K562 (cell line): ENCODE measurements at regions not wholly inside any gene's neighbourhood (a gene's known extent, or its start where the extent isn't known, plus 50 kb on each side); places are given as distances from the start of the nearest gene placed in this dataset.

Experiments
- ATAC-seq: fragments of 200-7000 bp; cut with Tn5 transposase; 3 replicates; pipeline ENCODE4 v1.9.1; 2020; ENCODE audit warnings: moderate library complexity
- BruUV-seq: library from RNA; stranded (reverse); fragments of 400-500 nt; replicated peaks from 2 replicates; lab custom pipeline; 2021; lab: Mats Ljungman, UMichigan
- CTCF ChIA-PET: fragments of 300-600 bp; formaldehyde crosslinking; extraction: SDS; loops from one replicate; lab custom pipeline; 2021; ENCODE audit warnings: low intra/inter-chr PET ratio; lab: Yijun Ruan, JAX
- POLR2A ChIA-PET: fragments of 300-600, 350-650 bp; sonication (Branson Sonifier 250); formaldehyde crosslinking; extraction: SDS; loops from one replicate; lab custom pipeline; 2021; ENCODE audit warnings: antibody characterized with exemption, inconsistent platforms; lab: Yijun Ruan, JAX
- DNase-seq, 4 experiments: peaks; one replicate each; pipeline versions ENCODE4 v3.0.0 to v3.0.0-alpha.2; 2011 to 2018; ENCODE audit warnings: low spot score in 3 of 4, mixed read lengths in 3 of 4; ENCODE audit errors: extremely low read depth in 1 of 4
- FAIRE-seq: peaks from 2 replicates; lab custom pipeline; 2011; peaks lifted over from hg19 to GRCh38; lab: Jason Lieb, UNC
- H2AFZ ChIP-seq: 2 replicates; pipeline ENCODE4 v1.6.0; 2011; ENCODE audit warnings: low read depth, low read length, control low read depth, inconsistent platforms
- H3K27ac ChIP-seq: fragments of 200-600 bp; 3 replicates; pipeline ENCODE4 v1.8.0; 2011; ENCODE audit warnings: low read depth, mild to moderate bottlenecking, control low read depth, inconsistent platforms, low read length, moderate library complexity, mixed read lengths; ENCODE audit errors: extremely low read depth
- H3K27me3 ChIP-seq, 2 experiments: fragments of 300-600 bp in 1 of 2; 2 replicates in 1 of 2; 3 replicates in 1 of 2; pipeline versions ENCODE4 v1.6.0 to v1.8.0; 2011; ENCODE audit warnings: inconsistent platforms in 2 of 2, low read length in 2 of 2, mild to moderate bottlenecking in 1 of 2, mixed read lengths in 1 of 2, moderate library complexity in 1 of 2; ENCODE audit not compliant: control insufficient read depth in 2 of 2, insufficient read depth in 2 of 2
- H3K36me3 ChIP-seq: fragments of 300-600 bp; 3 replicates; pipeline ENCODE4 v1.8.0; 2011; ENCODE audit warnings: mild to moderate bottlenecking, low read length, inconsistent platforms; ENCODE audit not compliant: control insufficient read depth, insufficient read depth
- H3K4me1 ChIP-seq, 2 experiments: fragments of 200-600 bp in 1 of 2; replicated peaks in 1 of 2; 2 replicates in 1 of 2; 3 replicates in 1 of 2; pipeline versions ENCODE4 v1.5.1 to v1.8.0; 2011; ENCODE audit warnings: inconsistent platforms in 2 of 2, low read length in 2 of 2, mild to moderate bottlenecking in 1 of 2, mixed read lengths in 1 of 2, moderate library complexity in 1 of 2; ENCODE audit not compliant: control insufficient read depth in 2 of 2, insufficient read depth in 2 of 2
- H3K4me2 ChIP-seq: 2 replicates; pipeline ENCODE4 v1.6.1; 2011; ENCODE audit warnings: low read length, control low read depth, inconsistent platforms, mixed read lengths; ENCODE audit not compliant: insufficient read depth
- H3K4me3 ChIP-seq: fragments of 200-600 bp; sonication (generic), shearing (Covaris generic); 2 replicates; pipeline ENCODE4 v1.5.1; 2016; ENCODE audit warnings: control low read depth, inconsistent platforms
- H3K79me2 ChIP-seq: fragments of 200-600 bp; 3 replicates; pipeline ENCODE4 v1.8.0; 2011; ENCODE audit warnings: low read length, inconsistent platforms; ENCODE audit not compliant: control insufficient read depth, insufficient read depth
- H3K9ac ChIP-seq, 2 experiments: 2 replicates each; pipeline versions ENCODE4 v1.6.0 to v1.6.1; 2011; ENCODE audit warnings: low read depth in 2 of 2, low read length in 2 of 2, control low read depth in 1 of 2, inconsistent platforms in 1 of 2, mild to moderate bottlenecking in 1 of 2, mixed read lengths in 1 of 2; ENCODE audit not compliant: insufficient read depth in 1 of 2
- H3K9me1 ChIP-seq: one replicate; pipeline ENCODE4 v1.6.0; 2011; ENCODE audit warnings: inconsistent platforms, mild to moderate bottlenecking, low read length, moderate library complexity; ENCODE audit not compliant: control insufficient read depth, insufficient read depth
- H3K9me3 ChIP-seq: replicated peaks from 2 replicates; pipeline ENCODE4 v1.5.1; 2011; ENCODE audit warnings: low read depth, low read length, inconsistent platforms; ENCODE audit not compliant: control insufficient read depth, insufficient read depth
- H4K20me1 ChIP-seq: replicated peaks from 2 replicates; pipeline ENCODE4 v1.6.1; 2011; ENCODE audit warnings: low read length, inconsistent platforms, mixed read lengths; ENCODE audit not compliant: control insufficient read depth, insufficient read depth
- PCBP1 ChIP-seq: fragments of 200-400 bp; formaldehyde crosslinking; IDR thresholded peaks from 2 replicates; pipeline ENCODE4 v1.6.1; 2018; ENCODE audit warnings: mild to moderate bottlenecking, low read depth, low read length; ENCODE audit not compliant: poor library complexity, severe bottlenecking
- WGBS: fragments of 100-300 bp; shearing (Covaris generic); methylation state at CpG from one replicate; pipeline ENCODE4 v1.1.6; 2016; ENCODE audit warnings: low coverage, mixed read lengths; ENCODE audit not compliant: insufficient coverage; ENCODE audit errors: missing lambda C conversion rate; 5-methylcytosine and 5-hydroxymethylcytosine counted together
- in situ Hi-C: fragments of 300-500 bp; cut with MboI; formaldehyde crosslinking; loops from 4 replicates; pipeline ENCODE4 v1.15.0; 2018; ENCODE audit warnings: inconsistent platforms, mixed read lengths
- intact Hi-C: fragments of 100-400 bp; cut with micrococcal nuclease; formaldehyde crosslinking; loops from 2 replicates; pipeline ENCODE4 v1.14.2; 2022
- TF ChIP-seq, protein P1 (sequence below): fragments of 250-450 bp; sonication (Bioruptor Pico); IDR thresholded peaks from 2 replicates; pipeline ENCODE4 v1.5.0; 2021; ENCODE audit warnings: mild to moderate bottlenecking, moderate library complexity
- TF ChIP-seq, protein P2 (sequence below), 2 experiments: fragments of 450-650 bp in 1 of 2; sonication (generic) in 1 of 2; formaldehyde crosslinking; conservative IDR thresholded peaks; 2 replicates each; pipeline versions ENCODE4 v1.4.0 to v1.8.1; 2020 to 2022; ENCODE audit warnings: mild to moderate bottlenecking in 1 of 2, missing genetic modification reagents in 1 of 2
- TF ChIP-seq, protein P3 (sequence below): fragments of 450-650 bp; formaldehyde crosslinking; IDR thresholded peaks from 2 replicates; pipeline ENCODE4 v1.4.0; 2020; ENCODE audit warnings: mild to moderate bottlenecking, moderate library complexity

DNA sequence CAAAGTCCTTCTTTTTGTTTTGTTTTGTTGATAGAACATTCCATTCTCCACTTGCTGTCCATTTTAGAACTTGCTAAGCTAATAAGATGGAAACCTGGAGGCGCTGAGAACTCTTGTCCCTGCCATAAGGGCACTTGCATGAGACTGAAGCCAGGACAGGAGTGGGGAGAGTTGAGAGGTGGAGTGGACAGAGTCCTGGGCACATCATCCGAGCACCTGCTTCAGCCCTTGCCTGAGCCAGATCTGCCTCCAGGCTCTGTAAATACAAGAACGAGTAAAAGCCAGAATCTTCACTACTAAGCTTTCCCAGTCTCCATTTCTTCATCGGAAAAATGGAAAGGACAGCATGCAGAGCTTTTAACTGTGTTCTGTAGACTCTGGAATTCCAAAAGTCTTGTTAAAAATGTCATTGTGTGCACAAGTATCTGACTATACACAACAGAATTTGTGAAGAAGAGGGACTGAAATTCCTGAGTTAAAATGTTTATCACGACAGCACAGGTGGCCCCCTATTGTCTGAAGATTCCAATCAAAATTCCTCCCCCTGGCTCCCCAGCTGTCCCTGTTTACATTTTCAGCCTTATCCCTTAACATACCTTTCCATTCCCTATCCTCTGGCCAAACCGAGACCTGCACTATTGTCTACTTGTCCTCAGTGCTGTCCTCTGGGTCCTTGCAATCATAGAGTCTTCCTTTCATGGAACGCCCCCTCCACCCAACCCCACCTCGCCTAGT lies 498.2 kb upstream of the TNP1 start (continued):
- TF ChIP-seq, protein P1, sequence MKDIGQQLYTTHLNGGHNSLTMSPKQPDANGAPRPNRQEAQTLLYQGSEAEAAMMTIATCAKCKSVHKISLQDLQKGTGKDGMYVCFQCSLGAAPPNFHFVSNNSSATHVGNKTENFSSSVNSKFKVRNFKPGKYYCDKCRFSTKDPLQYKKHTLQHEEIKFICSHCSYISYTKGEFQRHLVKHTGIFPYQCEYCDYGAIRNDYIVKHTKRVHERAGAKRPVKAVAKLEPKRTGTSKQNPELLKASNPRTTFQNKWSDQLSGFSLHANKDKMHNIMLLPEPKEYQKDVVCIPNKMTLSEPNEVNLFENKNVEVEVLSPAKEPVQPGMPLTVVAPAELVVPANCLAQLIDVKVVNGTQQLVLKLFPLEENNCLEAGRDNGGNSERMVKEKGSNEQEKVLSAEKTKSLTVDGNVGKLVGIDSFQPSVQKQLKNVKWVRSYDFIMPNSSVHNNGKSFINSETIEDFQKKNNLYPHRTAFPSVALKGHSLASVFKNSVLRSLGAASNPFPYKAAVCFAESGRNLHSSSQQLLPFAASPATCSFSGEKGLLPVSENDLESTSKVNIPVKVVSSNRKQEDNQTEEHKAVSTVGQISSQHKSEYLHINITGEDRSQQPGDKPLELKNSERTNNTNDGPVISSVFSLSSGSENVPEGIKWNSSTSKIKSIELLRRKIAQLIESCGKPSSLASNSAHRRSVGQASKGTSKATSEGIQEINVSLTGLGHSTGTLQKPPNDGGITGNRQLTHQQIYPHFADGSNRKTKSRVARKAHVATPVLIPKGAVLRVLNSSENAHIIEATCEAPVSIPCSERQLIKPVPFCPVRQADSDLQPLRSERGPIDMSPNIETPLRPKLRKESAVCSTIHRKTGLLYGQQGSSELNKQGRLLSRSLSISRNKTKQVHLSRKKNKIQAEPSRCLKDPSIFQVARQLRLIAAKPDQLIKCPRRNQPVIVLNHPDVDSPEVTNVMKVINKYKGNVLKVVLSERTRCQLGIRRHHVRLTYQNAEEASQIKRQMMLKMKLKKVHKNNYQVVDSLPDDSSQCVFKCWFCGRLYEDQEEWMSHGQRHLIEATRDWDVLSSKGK (CRISPR knock-in tag), result no peak
- TF ChIP-seq, protein P2, sequence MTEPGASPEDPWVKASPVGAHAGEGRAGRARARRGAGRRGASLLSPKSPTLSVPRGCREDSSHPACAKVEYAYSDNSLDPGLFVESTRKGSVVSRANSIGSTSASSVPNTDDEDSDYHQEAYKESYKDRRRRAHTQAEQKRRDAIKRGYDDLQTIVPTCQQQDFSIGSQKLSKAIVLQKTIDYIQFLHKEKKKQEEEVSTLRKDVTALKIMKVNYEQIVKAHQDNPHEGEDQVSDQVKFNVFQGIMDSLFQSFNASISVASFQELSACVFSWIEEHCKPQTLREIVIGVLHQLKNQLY (CRISPR knock-in tag; conservative IDR thresholded peaks at IDR 0.05), result no peak
- TF ChIP-seq, protein P3, sequence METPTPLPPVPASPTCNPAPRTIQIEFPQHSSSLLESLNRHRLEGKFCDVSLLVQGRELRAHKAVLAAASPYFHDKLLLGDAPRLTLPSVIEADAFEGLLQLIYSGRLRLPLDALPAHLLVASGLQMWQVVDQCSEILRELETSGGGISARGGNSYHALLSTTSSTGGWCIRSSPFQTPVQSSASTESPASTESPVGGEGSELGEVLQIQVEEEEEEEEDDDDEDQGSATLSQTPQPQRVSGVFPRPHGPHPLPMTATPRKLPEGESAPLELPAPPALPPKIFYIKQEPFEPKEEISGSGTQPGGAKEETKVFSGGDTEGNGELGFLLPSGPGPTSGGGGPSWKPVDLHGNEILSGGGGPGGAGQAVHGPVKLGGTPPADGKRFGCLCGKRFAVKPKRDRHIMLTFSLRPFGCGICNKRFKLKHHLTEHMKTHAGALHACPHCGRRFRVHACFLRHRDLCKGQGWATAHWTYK, result no peak

DNA sequence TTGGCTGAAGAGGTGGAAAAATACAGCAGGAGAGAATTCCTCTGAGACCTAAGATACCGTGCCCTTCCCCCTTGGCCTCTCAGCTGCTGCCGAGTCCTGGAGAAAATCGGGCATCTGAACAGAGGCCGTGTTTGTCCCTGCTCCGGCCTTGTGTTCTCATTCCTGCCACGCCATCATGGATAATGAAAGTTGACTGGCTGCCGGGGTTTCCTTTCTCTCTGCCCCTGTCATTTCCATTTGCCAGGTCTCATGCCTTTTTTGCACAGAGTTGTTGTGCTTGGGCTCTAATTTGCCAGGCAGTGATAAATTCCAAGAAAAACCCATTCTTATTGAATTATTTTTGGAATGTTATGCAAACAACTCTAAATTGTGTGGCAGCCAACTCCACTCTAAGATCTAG lies 496.9 kb upstream of the TNP1 start:
- DNase-seq, result no peak
- no peak for ATAC-seq
- POLR2A ChIA-PET, result no interaction called here

More for the DNA sequence above, 496.9 kb upstream of the TNP1 start:
- Histone ChIP-seq H3K9me1 (no peaks in the 10 kb centered on the region), H3K4me1 (peaks cover 0 to 2% of the 10 kb centered on the region in 2 experiments; a peak in 1 of 5 replicates), H3K9ac (no peak overlapping the region), H3K27me3 (peaks cover 0 to 6% of the 10 kb centered on the region in 2 experiments; a peak in 2 of 5 replicates), H4K20me1 (no peaks in the 10 kb centered on the region), H2AFZ (no peak overlapping the region), H3K4me3 (no peak overlapping the region), H3K4me2 (no peak overlapping the region), H3K36me3 (no peaks in the 10 kb centered on the region), H3K27ac (no peak overlapping the region), H3K79me2 (no peaks in the 10 kb centered on the region), H3K9me3 (no peaks in the 10 kb centered on the region)
- intact Hi-C loops (no loop called here), in situ Hi-C loops (no loop called here)
- CTCF ChIA-PET, result no interaction called here
- no peak for FAIRE-seq
- BruUV-seq, result no TSS peak
- WGBS, result 4% methylated on average over 7 of the region's 7 CpGs
- no peak for TF ChIP-seq PCBP1
